IMR-90 (cell line): ENCODE measurements at regions not wholly inside any gene's neighbourhood (a gene's known extent, or its start where the extent isn't known, plus 50 kb on each side); places are given as distances from the start of the nearest gene placed in this dataset.

ENCODE experiments used
- ATAC-seq: fragments of 200-7000 bp; cut with Tn5 transposase; 2 replicates; pipeline ENCODE4 v1.9.1; 2020; ENCODE audit warnings: low read depth, mild to moderate bottlenecking, moderate library complexity
- BruUV-seq: library from RNA; stranded (reverse); fragments of 400-500 nt; replicated peaks from 2 replicates; lab custom pipeline; 2021; lab: Mats Ljungman, UMichigan
- CTCF ChIA-PET: fragments of 300-600 bp; formaldehyde crosslinking; extraction: SDS; loops from one replicate; lab custom pipeline; 2021; ENCODE audit warnings: antibody characterized with exemption; lab: Yijun Ruan, JAX
- POLR2A ChIA-PET: fragments of 300-600 bp; sonication (Branson Sonifier 250); formaldehyde crosslinking; loops from one replicate; lab custom pipeline; 2022; ENCODE audit warnings: antibody characterized with exemption; ENCODE audit not compliant: unreplicated experiment; lab: Charles Lee
- DNase-seq: peaks from one replicate; pipeline ENCODE4 v3.0.0; 2013
- H2AFZ ChIP-seq: replicated peaks from 2 replicates; pipeline ENCODE3; 2013; ENCODE audit warnings: low read length, mild to moderate bottlenecking; ENCODE audit not compliant: poor library complexity
- H2AK5ac ChIP-seq: 2 replicates; pipeline ENCODE4 v1.6.1; 2013; ENCODE audit warnings: low read depth, low read length, inconsistent platforms
- H2AK9ac ChIP-seq: replicated peaks from 2 replicates; pipeline ENCODE3; 2013; ENCODE audit warnings: mild to moderate bottlenecking, low read depth, low read length, moderate library complexity; ENCODE audit not compliant: poor library complexity
- H2BK120ac ChIP-seq: 2 replicates; pipeline ENCODE4 v1.6.1; 2013; ENCODE audit warnings: low read depth, low read length, inconsistent platforms
- H2BK15ac ChIP-seq: 3 replicates; pipeline ENCODE4 v1.6.1; 2013; ENCODE audit warnings: low read depth, low read length, inconsistent platforms
- H2BK20ac ChIP-seq: 2 replicates; pipeline ENCODE4 v1.6.1; 2013; ENCODE audit warnings: low read depth, mild to moderate bottlenecking, inconsistent platforms, low read length, moderate library complexity
- H2BK5ac ChIP-seq: 2 replicates; pipeline ENCODE4 v1.6.1; 2013; ENCODE audit warnings: mild to moderate bottlenecking, low read depth, low read length, inconsistent platforms; ENCODE audit not compliant: poor library complexity, severe bottlenecking
- H3K14ac ChIP-seq: replicated peaks from 2 replicates; pipeline ENCODE4 v1.6.1; 2013; ENCODE audit warnings: low read depth, low read length, inconsistent platforms
- H3K18ac ChIP-seq: 2 replicates; pipeline ENCODE4 v1.6.1; 2013; ENCODE audit warnings: low read depth, low read length, control low read depth
- H3K23ac ChIP-seq: 2 replicates; pipeline ENCODE4 v1.6.1; 2013; ENCODE audit warnings: low read depth, low read length, inconsistent platforms
- H3K27ac ChIP-seq: 2 replicates; pipeline ENCODE4 v1.5.1; 2013; ENCODE audit warnings: mild to moderate bottlenecking, control low read depth, low read length; ENCODE audit not compliant: insufficient read depth
- H3K27me3 ChIP-seq: 2 replicates; pipeline ENCODE4 v1.6.1; 2013; ENCODE audit warnings: low read length; ENCODE audit not compliant: control insufficient read depth, insufficient read depth
- H3K36me3 ChIP-seq: 2 replicates; pipeline ENCODE4 v1.6.1; 2013; ENCODE audit warnings: low read length, mixed read lengths; ENCODE audit not compliant: control insufficient read depth, insufficient read depth
- H3K4ac ChIP-seq: 2 replicates; pipeline ENCODE4 v1.6.1; 2013; ENCODE audit warnings: low read depth, low read length, inconsistent platforms
- H3K4me1 ChIP-seq: 2 replicates; pipeline ENCODE4 v1.6.1; 2013; ENCODE audit warnings: low read length, mixed read lengths; ENCODE audit not compliant: control insufficient read depth, insufficient read depth
- H3K4me2 ChIP-seq: 2 replicates; pipeline ENCODE4 v1.6.1; 2013; ENCODE audit warnings: low read depth, mild to moderate bottlenecking, control low read depth, low read length, moderate library complexity
- H3K4me3 ChIP-seq: 2 replicates; pipeline ENCODE4 v1.5.1; 2013; ENCODE audit warnings: low read depth, mild to moderate bottlenecking, control low read depth, low read length, moderate library complexity; ENCODE audit not compliant: insufficient read depth
- H3K56ac ChIP-seq: 2 replicates; pipeline ENCODE4 v1.6.1; 2013; ENCODE audit warnings: low read length, inconsistent platforms; ENCODE audit not compliant: insufficient read depth; ENCODE audit errors: extremely low read depth
- H3K79me1 ChIP-seq, 2 experiments: 2 replicates each; pipeline ENCODE4 v1.6.1; 2013; ENCODE audit warnings: low read length in 2 of 2, inconsistent platforms in 1 of 2, low read depth in 1 of 2
- H3K9ac ChIP-seq: 2 replicates; pipeline ENCODE4 v1.6.1; 2013; ENCODE audit warnings: low read depth, low read length, control low read depth
- H3K9me1 ChIP-seq: 2 replicates; pipeline ENCODE4 v1.6.1; 2013; ENCODE audit warnings: low read length, inconsistent platforms; ENCODE audit not compliant: insufficient read depth
- H3K9me3 ChIP-seq: 2 replicates; pipeline ENCODE4 v1.6.1; 2013; ENCODE audit warnings: low read length; ENCODE audit not compliant: control insufficient read depth, insufficient read depth
- H4K20me1 ChIP-seq: 2 replicates; pipeline ENCODE4 v1.6.1; 2013; ENCODE audit warnings: low read length, inconsistent platforms; ENCODE audit not compliant: insufficient read depth
- H4K5ac ChIP-seq: 2 replicates; pipeline ENCODE4 v1.6.1; 2013; ENCODE audit warnings: mild to moderate bottlenecking, low read depth, low read length, control low read depth
- H4K8ac ChIP-seq, 2 experiments: 2 replicates each; pipeline ENCODE4 v1.6.1; 2013; ENCODE audit warnings: low read depth in 2 of 2, low read length in 2 of 2, control low read depth in 1 of 2, inconsistent platforms in 1 of 2
- H4K91ac ChIP-seq: 2 replicates; pipeline ENCODE4 v1.6.1; 2013; ENCODE audit warnings: low read depth, low read length, inconsistent platforms; ENCODE audit not compliant: insufficient read depth
- BHLHE40 ChIP-seq: fragments of 150-350 bp; IDR thresholded peaks from 2 replicates; pipeline ENCODE4 v1.6.1; 2016; ENCODE audit warnings: mild to moderate bottlenecking, low read depth, low read length
- CEBPB ChIP-seq: IDR thresholded peaks from 2 replicates; pipeline ENCODE4 v1.6.1; 2012; ENCODE audit warnings: low read depth, low read length, improper control_type of control experiment
- CHD1 ChIP-seq: IDR thresholded peaks from 2 replicates; pipeline ENCODE4 v1.6.1; 2012; ENCODE audit warnings: low read depth, low read length, improper control_type of control experiment
- FOS ChIP-seq: fragments of 150-350 bp; IDR thresholded peaks from 2 replicates; pipeline ENCODE4 v1.6.1; 2016; ENCODE audit warnings: low read depth, low read length
- MAFK ChIP-seq: IDR thresholded peaks from 2 replicates; pipeline ENCODE4 v1.6.1; 2012; ENCODE audit warnings: low read depth, low read length, improper control_type of control experiment
- MAZ ChIP-seq: IDR thresholded peaks from 2 replicates; pipeline ENCODE4 v1.6.1; 2012; ENCODE audit warnings: low read depth, mild to moderate bottlenecking, low read length, improper control_type of control experiment, moderate library complexity, borderline replicate concordance
- MXI1 ChIP-seq: IDR thresholded peaks from 2 replicates; pipeline ENCODE4 v1.6.1; 2012; ENCODE audit warnings: low read depth, mild to moderate bottlenecking, low read length, moderate library complexity, borderline replicate concordance
- NFE2L2 ChIP-seq: fragments of 150-350 bp; IDR thresholded peaks from 2 replicates; pipeline ENCODE4 v1.6.1; 2016; ENCODE audit warnings: low read depth, mild to moderate bottlenecking, low read length
- POLR2A ChIP-seq: IDR thresholded peaks from 2 replicates; pipeline ENCODE4 v1.6.1; 2012; ENCODE audit warnings: mild to moderate bottlenecking, low read depth, low read length
- RAD21 ChIP-seq: IDR thresholded peaks from 2 replicates; pipeline ENCODE4 v1.6.1; 2012; ENCODE audit warnings: low read length, improper control_type of control experiment
- RCOR1 ChIP-seq: IDR thresholded peaks from 2 replicates; pipeline ENCODE4 v1.6.1; 2012; ENCODE audit warnings: mild to moderate bottlenecking, low read length, improper control_type of control experiment; ENCODE audit not compliant: insufficient replicate concordance
- RFX5 ChIP-seq: IDR thresholded peaks from 2 replicates; pipeline ENCODE4 v1.8.0; 2012; ENCODE audit warnings: low read depth, mild to moderate bottlenecking, low read length, moderate library complexity
- SMC3 ChIP-seq: fragments of 150-350 bp; IDR thresholded peaks from 2 replicates; pipeline ENCODE4 v1.6.1; 2016; ENCODE audit warnings: low read depth, mild to moderate bottlenecking, antibody characterized with exemption, low read length, moderate library complexity
- WGBS, 2 experiments: methylation state at CpG; one replicate each; pipeline versions ENCODE4 v1.1.5 to v1.1.7; 2013; ENCODE audit warnings: missing lambda C conversion rate in 2 of 2; ENCODE audit not compliant: insufficient read length in 1 of 2; ENCODE audit errors: extremely low coverage in 2 of 2; 5-methylcytosine and 5-hydroxymethylcytosine counted together
- dilution Hi-C: fragments of 300-500 bp; cut with HindIII; formaldehyde crosslinking; loops from one replicate; pipeline ENCODE4 v1.14.3; 2018; ENCODE audit warnings: low sequenced_read_pairs; ENCODE audit not compliant: unreplicated experiment
- in situ Hi-C: fragments of 300-500 bp; cut with MboI; formaldehyde crosslinking; loops from 3 replicates; pipeline ENCODE4 v1.14.3; 2019; ENCODE audit warnings: low sequenced_read_pairs, inconsistent platforms, mixed read lengths
- intact Hi-C: fragments of 100-400 bp; cut with micrococcal nuclease; formaldehyde crosslinking; loops from 2 replicates; pipeline ENCODE4 v1.10.0; 2022
- TF ChIP-seq, protein P1 (sequence below): conservative IDR thresholded peaks from 2 replicates; pipeline ENCODE4 v1.5.1; 2012; ENCODE audit warnings: mild to moderate bottlenecking, low read depth, low read length, improper control_type of control experiment
- TF ChIP-seq, protein P2 (sequence below): fragments of 150-350 bp; IDR thresholded peaks from 2 replicates; pipeline ENCODE4 v1.6.1; 2017; ENCODE audit warnings: mild to moderate bottlenecking, antibody characterized with exemption, low read length, low read depth
- TF ChIP-seq, protein P3 (sequence below): fragments of 150-350 bp; IDR thresholded peaks from 2 replicates; pipeline ENCODE4 v1.6.1; 2016; ENCODE audit warnings: low read depth, mild to moderate bottlenecking, low read length, moderate library complexity, borderline replicate concordance

- Histone ChIP-seq H2BK15ac (no peak overlapping the region), H2BK120ac (no peak overlapping the region), H4K8ac (no peak overlapping the region), H3K4me1 (no peaks in the 10 kb centered on the region), H3K27me3 (no peaks in the 10 kb centered on the region), H3K14ac (no peak overlapping the region), H4K91ac (no peak overlapping the region), H4K20me1 (no peaks in the 10 kb centered on the region), H2BK5ac (no peak overlapping the region), H3K56ac (no peak overlapping the region), H2AK5ac (no peak overlapping the region), H3K4me2 (no peak overlapping the region), H3K9ac (no peak overlapping the region), H2BK20ac (no peak overlapping the region), H2AK9ac (no peak overlapping the region), H3K27ac (no peak overlapping the region), H4K5ac (no peak overlapping the region), H3K4me3 (no peak overlapping the region), H3K18ac (no peak overlapping the region), H3K23ac (no peak overlapping the region), H3K36me3 (no peaks in the 10 kb centered on the region), H3K79me1 (no peaks in the 10 kb centered on the region), H2AFZ (no peak overlapping the region), H3K9me1 (no peaks in the 10 kb centered on the region), H3K9me3 (no peaks in the 10 kb centered on the region), H3K4ac (no peak overlapping the region)
- CTCF ChIA-PET, result no interaction called here
- no CpG with 5 or more reads among the region's 5 CpGs for WGBS, 2 experiments
- intact Hi-C loops, result loop anchor here (10.0 kb wide), 1 partner anchor 1295 kb away; no protein-coding TSS in a partner anchor
- TF ChIP-seq CEBPB (no peak), FOS (no peak), CHD1 (no peak), RAD21 (no peak), MXI1 (no peak), BHLHE40 (no peak), RFX5 (no peak), RCOR1 (no peak), MAZ (no peak), SMC3 (no peak), POLR2A (no peak), NFE2L2 (no peak), MAFK (no peak)
- TF ChIP-seq, protein P1, sequence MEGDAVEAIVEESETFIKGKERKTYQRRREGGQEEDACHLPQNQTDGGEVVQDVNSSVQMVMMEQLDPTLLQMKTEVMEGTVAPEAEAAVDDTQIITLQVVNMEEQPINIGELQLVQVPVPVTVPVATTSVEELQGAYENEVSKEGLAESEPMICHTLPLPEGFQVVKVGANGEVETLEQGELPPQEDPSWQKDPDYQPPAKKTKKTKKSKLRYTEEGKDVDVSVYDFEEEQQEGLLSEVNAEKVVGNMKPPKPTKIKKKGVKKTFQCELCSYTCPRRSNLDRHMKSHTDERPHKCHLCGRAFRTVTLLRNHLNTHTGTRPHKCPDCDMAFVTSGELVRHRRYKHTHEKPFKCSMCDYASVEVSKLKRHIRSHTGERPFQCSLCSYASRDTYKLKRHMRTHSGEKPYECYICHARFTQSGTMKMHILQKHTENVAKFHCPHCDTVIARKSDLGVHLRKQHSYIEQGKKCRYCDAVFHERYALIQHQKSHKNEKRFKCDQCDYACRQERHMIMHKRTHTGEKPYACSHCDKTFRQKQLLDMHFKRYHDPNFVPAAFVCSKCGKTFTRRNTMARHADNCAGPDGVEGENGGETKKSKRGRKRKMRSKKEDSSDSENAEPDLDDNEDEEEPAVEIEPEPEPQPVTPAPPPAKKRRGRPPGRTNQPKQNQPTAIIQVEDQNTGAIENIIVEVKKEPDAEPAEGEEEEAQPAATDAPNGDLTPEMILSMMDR, result no peak
- TF ChIP-seq, protein P2, sequence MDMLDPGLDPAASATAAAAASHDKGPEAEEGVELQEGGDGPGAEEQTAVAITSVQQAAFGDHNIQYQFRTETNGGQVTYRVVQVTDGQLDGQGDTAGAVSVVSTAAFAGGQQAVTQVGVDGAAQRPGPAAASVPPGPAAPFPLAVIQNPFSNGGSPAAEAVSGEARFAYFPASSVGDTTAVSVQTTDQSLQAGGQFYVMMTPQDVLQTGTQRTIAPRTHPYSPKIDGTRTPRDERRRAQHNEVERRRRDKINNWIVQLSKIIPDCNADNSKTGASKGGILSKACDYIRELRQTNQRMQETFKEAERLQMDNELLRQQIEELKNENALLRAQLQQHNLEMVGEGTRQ, result no peak
- TF ChIP-seq, protein P3, sequence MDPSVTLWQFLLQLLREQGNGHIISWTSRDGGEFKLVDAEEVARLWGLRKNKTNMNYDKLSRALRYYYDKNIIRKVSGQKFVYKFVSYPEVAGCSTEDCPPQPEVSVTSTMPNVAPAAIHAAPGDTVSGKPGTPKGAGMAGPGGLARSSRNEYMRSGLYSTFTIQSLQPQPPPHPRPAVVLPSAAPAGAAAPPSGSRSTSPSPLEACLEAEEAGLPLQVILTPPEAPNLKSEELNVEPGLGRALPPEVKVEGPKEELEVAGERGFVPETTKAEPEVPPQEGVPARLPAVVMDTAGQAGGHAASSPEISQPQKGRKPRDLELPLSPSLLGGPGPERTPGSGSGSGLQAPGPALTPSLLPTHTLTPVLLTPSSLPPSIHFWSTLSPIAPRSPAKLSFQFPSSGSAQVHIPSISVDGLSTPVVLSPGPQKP, result no peak
- BruUV-seq, result no TSS peak
- POLR2A ChIA-PET, result no interaction called here
- dilution Hi-C loops, result no loop called here
- no peak for ATAC-seq
- in situ Hi-C loops, result no loop called here
- no peak for DNase-seq
These were observed 381.1 kb downstream of the TFAP2B start for GRCh38 chr6:51199733-51200260.
